T-helper 22 cell (primary cell): ENCODE measurements at regions not wholly inside any gene's neighbourhood (a gene's known extent, or its start where the extent isn't known, plus 50 kb on each side); places are given as distances from the start of the nearest gene placed in this dataset.
"Not testable (repeated sequence)": the region's sequence is repeated elsewhere in the genome, so short reads cannot be mapped to it uniquely, and the experiment has no call there.

Source experiments
- DNase-seq: peaks from one replicate; pipeline ENCODE4 v3.0.0-alpha.2; 2020; ENCODE audit warnings: low read depth

- DNase-seq = not testable (repeated sequence)
These were observed 50.8 kb downstream of the PPIAL4G start for GRCh38 chr1:148432318-148432717.

- DNase-seq = not testable (repeated sequence)
These were observed 53.2 kb downstream of the PPIAL4G start for GRCh38 chr1:148429856-148430255.

- DNase-seq = not testable (repeated sequence)
These were observed 56.0 kb downstream of the PPIAL4G start for GRCh38 chr1:148426940-148427611.

- DNase-seq = not testable (repeated sequence)
These were observed 56.7 kb downstream of the PPIAL4G start for GRCh38 chr1:148426385-148426784.

GRCh38 chr1:148424143-148425003 lies 58.7 kb downstream of the PPIAL4G start:
- DNase-seq = not testable (repeated sequence)

GRCh38 chr1:148422921-148423320 lies 60.2 kb downstream of the PPIAL4G start:
- not testable (repeated sequence) for DNase-seq

GRCh38 chr1:148417241-148417640 lies 65.9 kb downstream of the PPIAL4G start:
- not testable (repeated sequence) for DNase-seq

- DNase-seq = not testable (repeated sequence)
These were observed 69.7 kb downstream of the PPIAL4G start for GRCh38 chr1:148413385-148413784.

GRCh38 chr1:148404786-148405568 lies 78.1 kb downstream of the PPIAL4G start:
- not testable (repeated sequence) for DNase-seq

- not testable (repeated sequence) for DNase-seq
These were observed 79.2 kb downstream of the PPIAL4G start for GRCh38 chr1:148403925-148404324.

GRCh38 chr1:148403085-148403456 lies 80.0 kb downstream of the PPIAL4G start:
- not testable (repeated sequence) for DNase-seq

GRCh38 chr1:148402152-148403084 lies 80.7 kb downstream of the PPIAL4G start:
- peak; percentile 79 for DNase-seq

GRCh38 chr1:148397516-148397915 lies 85.6 kb downstream of the PPIAL4G start:
- not testable (repeated sequence) for DNase-seq

- not testable (repeated sequence) for DNase-seq
These were observed 90.6 kb downstream of the PPIAL4G start for GRCh38 chr1:148392505-148392904.

GRCh38 chr1:148391323-148391722 lies 91.8 kb downstream of the PPIAL4G start:
- DNase-seq = not testable (repeated sequence)

GRCh38 chr1:148389027-148389339 lies 94.1 kb downstream of the PPIAL4G start:
- no peak for DNase-seq

GRCh38 chr1:148388260-148389026 lies 94.7 kb downstream of the PPIAL4G start:
- peak; percentile 81 for DNase-seq

GRCh38 chr1:148387949-148388259 lies 95.2 kb downstream of the PPIAL4G start:
- not testable (repeated sequence) for DNase-seq

- not testable (repeated sequence) for DNase-seq
These were observed 95.8 kb downstream of the PPIAL4G start for GRCh38 chr1:148387122-148387948.

- no peak for DNase-seq
These were observed 96.5 kb downstream of the PPIAL4G start for GRCh38 chr1:148386617-148387016.
